ENCODE measurements at regions not wholly inside any gene's neighbourhood (a gene's known extent, or its start where the extent isn't known, plus 50 kb on each side); places are given as distances from the start of the nearest gene placed in this dataset.

DNA sequence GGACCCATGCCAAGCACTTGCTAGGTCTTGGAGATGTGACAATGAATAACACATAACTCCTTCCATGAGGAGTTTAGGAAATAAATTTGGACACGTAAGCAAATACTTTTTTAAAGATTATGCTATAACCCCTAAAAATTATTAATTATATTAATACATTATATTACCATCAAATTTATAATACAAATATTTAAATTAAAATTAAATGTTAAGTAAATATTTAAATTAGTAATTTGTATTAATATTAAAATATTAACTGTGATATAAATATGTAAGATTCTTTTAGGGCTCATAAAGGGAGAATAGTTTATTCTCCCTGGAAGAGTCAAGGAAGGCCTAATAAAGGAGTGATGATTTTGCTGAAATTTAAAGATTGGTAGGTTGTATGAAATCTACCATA lies 121.1 kb downstream of the RAP2A start:
- H3K4me3 Mint-ChIP-seq = no peak overlapping the region
- DNase-seq (ENCODE audit: low spot score) (no peak), ATAC-seq (no peak)
- CTCF ChIA-PET = no interaction called here
- POLR2A ChIA-PET = no interaction called here
- no peaks in the 10 kb centered on the region for H3K36me3 Mint-ChIP-seq
- peaks cover 4% of the 10 kb centered on the region; the same call in 1 of the 2 replicates for H3K4me1 Mint-ChIP-seq
- H3K9me3 Mint-ChIP-seq = peaks cover 6% of the 10 kb centered on the region
- TF ChIP-seq HMGA2 (CRISPR knock-in tag; IDR thresholded peaks at IDR 0.05) (peak; percentile 95), JAZF1 (CRISPR knock-in tag; IDR thresholded peaks at IDR 0.05) (no peak)
- H3K27ac Mint-ChIP-seq = no peak overlapping the region
- no peaks in the 10 kb centered on the region for H3K27me3 Mint-ChIP-seq (ENCODE audit: low read depth)

DNA sequence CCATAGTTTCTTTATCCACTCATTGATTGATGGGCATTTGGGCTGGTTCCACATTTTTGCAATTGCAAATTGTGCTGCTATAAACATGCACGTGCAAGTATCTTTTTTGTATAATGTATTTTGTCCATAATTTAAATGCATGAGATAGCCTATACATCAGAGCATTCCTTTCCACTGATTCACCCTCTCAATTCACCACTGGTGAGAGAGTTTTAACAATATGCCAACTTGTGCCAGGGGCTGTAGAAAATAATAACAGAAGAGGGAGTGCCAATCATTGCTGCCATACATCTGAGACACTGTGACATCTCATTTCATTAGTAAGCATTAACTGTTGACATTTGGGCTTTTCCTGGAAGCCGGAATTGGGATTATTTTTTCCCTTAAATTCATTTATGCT lies 125.1 kb downstream of the RAP2A start:
- ChIA-PET CTCF (no interaction called here), POLR2A (no interaction called here)
- Mint-ChIP-seq H3K36me3 (no peaks in the 10 kb centered on the region), H3K27me3 (ENCODE audit: low read depth) (no peaks in the 10 kb centered on the region), H3K27ac (no peak overlapping the region), H3K9me3 (peaks cover 6% of the 10 kb centered on the region), H3K4me1 (peaks cover 4% of the 10 kb centered on the region; the same call in 1 of the 2 replicates), H3K4me3 (no peak overlapping the region)
- ATAC-seq (no peak), DNase-seq (ENCODE audit: low spot score) (no peak)
- TF ChIP-seq NR3C1 (CRISPR knock-in tag; conservative IDR thresholded peaks at IDR 0.05; ENCODE audit: low read depth) = no peak

DNA sequence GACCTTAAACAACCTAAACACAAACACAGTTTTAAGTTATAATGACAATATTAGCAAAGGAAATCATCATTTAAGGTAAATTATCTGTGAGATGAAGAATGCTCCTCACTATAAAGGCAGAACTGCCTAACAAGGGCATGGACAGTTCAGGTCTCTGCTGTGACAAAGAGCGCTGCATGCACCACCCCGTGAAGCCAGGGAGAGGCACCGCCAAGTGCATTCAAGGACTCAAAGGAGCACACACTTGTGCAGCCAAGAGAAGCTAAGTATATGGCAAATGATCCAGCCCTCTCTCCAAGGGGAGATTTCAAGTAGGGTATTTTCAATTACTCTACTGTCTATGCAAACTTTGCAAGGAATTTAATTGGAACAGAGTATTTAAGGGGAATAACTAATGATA lies 126.0 kb downstream of the RAP2A start:
- H3K4me1 Mint-ChIP-seq = peaks cover 4% of the 10 kb centered on the region; the same call in 1 of the 2 replicates
- ChIA-PET POLR2A (no interaction called here), CTCF (no interaction called here)
- no peak overlapping the region for H3K27ac Mint-ChIP-seq
- H3K36me3 Mint-ChIP-seq = no peaks in the 10 kb centered on the region
- no peaks in the 10 kb centered on the region for H3K27me3 Mint-ChIP-seq (ENCODE audit: low read depth)
- DNase-seq (ENCODE audit: low spot score) = no peak
- ATAC-seq = no peak
- TF ChIP-seq NR2C2 (CRISPR knock-in tag; IDR thresholded peaks at IDR 0.05) = no peak
- no peak overlapping the region for H3K4me3 Mint-ChIP-seq
- peaks cover 6% of the 10 kb centered on the region for H3K9me3 Mint-ChIP-seq

DNA sequence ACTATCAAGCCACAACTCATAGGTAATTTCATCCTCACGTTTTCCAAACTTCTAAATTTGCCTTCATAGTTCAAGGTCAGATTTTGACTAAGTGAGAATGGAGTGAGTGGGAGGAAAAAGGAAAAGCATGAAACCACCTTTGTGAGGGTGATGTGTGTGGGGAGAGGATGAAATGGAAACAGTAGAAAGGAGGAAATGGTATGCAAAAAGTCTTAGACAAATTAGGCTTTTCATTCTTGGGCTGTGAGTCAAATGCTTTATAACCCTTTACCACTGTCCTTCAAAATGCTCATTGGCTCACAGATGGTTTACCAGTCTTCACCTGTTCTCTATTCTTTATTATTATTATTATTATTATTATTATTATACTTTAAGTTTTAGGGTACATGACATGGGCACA lies 127.2 kb downstream of the RAP2A start:
- Mint-ChIP-seq H3K4me3 (no peak overlapping the region), H3K9me3 (peaks cover 6% of the 10 kb centered on the region), H3K27me3 (ENCODE audit: low read depth) (no peaks in the 10 kb centered on the region), H3K4me1 (peaks cover 4% of the 10 kb centered on the region; the same call in 1 of the 2 replicates), H3K36me3 (no peaks in the 10 kb centered on the region), H3K27ac (no peak overlapping the region)
- CTCF ChIA-PET = no interaction called here
- DNase-seq (ENCODE audit: low spot score) (no peak), ATAC-seq (no peak)
- POLR2A ChIA-PET = no interaction called here
- TF ChIP-seq ZNF396 (CRISPR knock-in tag; IDR thresholded peaks at IDR 0.05; ENCODE audit: borderline replicate concordance) (no peak), ESRRA (CRISPR knock-in tag; IDR thresholded peaks at IDR 0.05; ENCODE audit: borderline replicate concordance) (no peak), TCF7 (CRISPR knock-in tag; IDR thresholded peaks at IDR 0.05; ENCODE audit: low read depth) (no peak), ATF1 (CRISPR knock-in tag; IDR thresholded peaks at IDR 0.05) (no peak), ZBTB21 (CRISPR knock-in tag; IDR thresholded peaks at IDR 0.05; ENCODE audit: borderline replicate concordance) (no peak), GTF2I (CRISPR knock-in tag; conservative IDR thresholded peaks at IDR 0.05) (no peak), JUN (CRISPR knock-in tag; IDR thresholded peaks at IDR 0.05) (no peak), CREM (CRISPR knock-in tag; IDR thresholded peaks at IDR 0.05) (no peak), NFATC4 (CRISPR knock-in tag; IDR thresholded peaks at IDR 0.05) (no peak), PRRX2 (CRISPR knock-in tag; IDR thresholded peaks at IDR 0.05) (no peak), ETV6 (CRISPR knock-in tag; IDR thresholded peaks at IDR 0.05) (no peak)
- TF ChIP-seq, protein P1, sequence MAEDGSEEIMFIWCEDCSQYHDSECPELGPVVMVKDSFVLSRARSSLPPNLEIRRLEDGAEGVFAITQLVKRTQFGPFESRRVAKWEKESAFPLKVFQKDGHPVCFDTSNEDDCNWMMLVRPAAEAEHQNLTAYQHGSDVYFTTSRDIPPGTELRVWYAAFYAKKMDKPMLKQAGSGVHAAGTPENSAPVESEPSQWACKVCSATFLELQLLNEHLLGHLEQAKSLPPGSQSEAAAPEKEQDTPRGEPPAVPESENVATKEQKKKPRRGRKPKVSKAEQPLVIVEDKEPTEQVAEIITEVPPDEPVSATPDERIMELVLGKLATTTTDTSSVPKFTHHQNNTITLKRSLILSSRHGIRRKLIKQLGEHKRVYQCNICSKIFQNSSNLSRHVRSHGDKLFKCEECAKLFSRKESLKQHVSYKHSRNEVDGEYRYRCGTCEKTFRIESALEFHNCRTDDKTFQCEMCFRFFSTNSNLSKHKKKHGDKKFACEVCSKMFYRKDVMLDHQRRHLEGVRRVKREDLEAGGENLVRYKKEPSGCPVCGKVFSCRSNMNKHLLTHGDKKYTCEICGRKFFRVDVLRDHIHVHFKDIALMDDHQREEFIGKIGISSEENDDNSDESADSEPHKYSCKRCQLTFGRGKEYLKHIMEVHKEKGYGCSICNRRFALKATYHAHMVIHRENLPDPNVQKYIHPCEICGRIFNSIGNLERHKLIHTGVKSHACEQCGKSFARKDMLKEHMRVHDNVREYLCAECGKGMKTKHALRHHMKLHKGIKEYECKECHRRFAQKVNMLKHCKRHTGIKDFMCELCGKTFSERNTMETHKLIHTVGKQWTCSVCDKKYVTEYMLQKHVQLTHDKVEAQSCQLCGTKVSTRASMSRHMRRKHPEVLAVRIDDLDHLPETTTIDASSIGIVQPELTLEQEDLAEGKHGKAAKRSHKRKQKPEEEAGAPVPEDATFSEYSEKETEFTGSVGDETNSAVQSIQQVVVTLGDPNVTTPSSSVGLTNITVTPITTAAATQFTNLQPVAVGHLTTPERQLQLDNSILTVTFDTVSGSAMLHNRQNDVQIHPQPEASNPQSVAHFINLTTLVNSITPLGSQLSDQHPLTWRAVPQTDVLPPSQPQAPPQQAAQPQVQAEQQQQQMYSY (CRISPR knock-in tag; IDR thresholded peaks at IDR 0.05) = no peak
- TF ChIP-seq, protein P2, sequence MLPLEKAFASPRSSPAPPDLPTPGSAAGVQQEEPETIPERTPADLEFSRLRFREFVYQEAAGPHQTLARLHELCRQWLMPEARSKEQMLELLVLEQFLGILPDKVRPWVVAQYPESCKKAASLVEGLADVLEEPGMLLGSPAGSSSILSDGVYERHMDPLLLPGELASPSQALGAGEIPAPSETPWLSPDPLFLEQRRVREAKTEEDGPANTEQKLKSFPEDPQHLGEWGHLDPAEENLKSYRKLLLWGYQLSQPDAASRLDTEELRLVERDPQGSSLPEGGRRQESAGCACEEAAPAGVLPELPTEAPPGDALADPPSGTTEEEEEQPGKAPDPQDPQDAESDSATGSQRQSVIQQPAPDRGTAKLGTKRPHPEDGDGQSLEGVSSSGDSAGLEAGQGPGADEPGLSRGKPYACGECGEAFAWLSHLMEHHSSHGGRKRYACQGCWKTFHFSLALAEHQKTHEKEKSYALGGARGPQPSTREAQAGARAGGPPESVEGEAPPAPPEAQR (CRISPR knock-in tag; IDR thresholded peaks at IDR 0.05) = no peak
- TF ChIP-seq, protein P3, sequence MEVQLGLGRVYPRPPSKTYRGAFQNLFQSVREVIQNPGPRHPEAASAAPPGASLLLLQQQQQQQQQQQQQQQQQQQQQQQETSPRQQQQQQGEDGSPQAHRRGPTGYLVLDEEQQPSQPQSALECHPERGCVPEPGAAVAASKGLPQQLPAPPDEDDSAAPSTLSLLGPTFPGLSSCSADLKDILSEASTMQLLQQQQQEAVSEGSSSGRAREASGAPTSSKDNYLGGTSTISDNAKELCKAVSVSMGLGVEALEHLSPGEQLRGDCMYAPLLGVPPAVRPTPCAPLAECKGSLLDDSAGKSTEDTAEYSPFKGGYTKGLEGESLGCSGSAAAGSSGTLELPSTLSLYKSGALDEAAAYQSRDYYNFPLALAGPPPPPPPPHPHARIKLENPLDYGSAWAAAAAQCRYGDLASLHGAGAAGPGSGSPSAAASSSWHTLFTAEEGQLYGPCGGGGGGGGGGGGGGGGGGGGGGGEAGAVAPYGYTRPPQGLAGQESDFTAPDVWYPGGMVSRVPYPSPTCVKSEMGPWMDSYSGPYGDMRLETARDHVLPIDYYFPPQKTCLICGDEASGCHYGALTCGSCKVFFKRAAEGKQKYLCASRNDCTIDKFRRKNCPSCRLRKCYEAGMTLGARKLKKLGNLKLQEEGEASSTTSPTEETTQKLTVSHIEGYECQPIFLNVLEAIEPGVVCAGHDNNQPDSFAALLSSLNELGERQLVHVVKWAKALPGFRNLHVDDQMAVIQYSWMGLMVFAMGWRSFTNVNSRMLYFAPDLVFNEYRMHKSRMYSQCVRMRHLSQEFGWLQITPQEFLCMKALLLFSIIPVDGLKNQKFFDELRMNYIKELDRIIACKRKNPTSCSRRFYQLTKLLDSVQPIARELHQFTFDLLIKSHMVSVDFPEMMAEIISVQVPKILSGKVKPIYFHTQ (CRISPR knock-in tag; IDR thresholded peaks at IDR 0.05) = no peak
